HCT116 (cell line): ENCODE measurements at regions not wholly inside any gene's neighbourhood (a gene's known extent, or its start where the extent isn't known, plus 50 kb on each side); places are given as distances from the start of the nearest gene placed in this dataset.

Experiments
- ATAC-seq: fragments of 200-7000 bp; cut with Tn5 transposase; 2 replicates; pipeline ENCODE4 v1.9.1; 2020; ENCODE audit warnings: mild to moderate bottlenecking, moderate library complexity
- BruUV-seq: library from RNA; stranded (reverse); fragments of 400-500 nt; replicated peaks from 2 replicates; lab custom pipeline; 2021; lab: Mats Ljungman, UMichigan
- CTCF ChIA-PET: fragments of 300-600 bp; sonication (Branson Sonifier 250); formaldehyde crosslinking; loops from one replicate; lab custom pipeline; 2021; ENCODE audit warnings: antibody characterized with exemption; lab: Charles Lee
- POLR2A ChIA-PET: fragments of 300-600, 350-600 bp; sonication (Branson Sonifier 250); formaldehyde crosslinking; loops from one replicate; lab custom pipeline; 2021; ENCODE audit warnings: antibody characterized with exemption; lab: Charles Lee
- RAD21 ChIA-PET, 2 experiments: fragments of 300-600 bp; sonication (Branson Sonifier 250); formaldehyde crosslinking; loops; one replicate each; lab custom pipeline; 2023; ENCODE audit warnings: low total read pairs in 2 of 2; ENCODE audit not compliant: uncharacterized antibody in 2 of 2, unreplicated experiment in 2 of 2, low non-redundant PET in 1 of 2; lab: Charles Lee
- DNase-seq: peaks from one replicate; pipeline ENCODE4 v3.0.0-alpha.2; 2010; ENCODE audit warnings: low read depth, low spot score
- H2AFZ ChIP-seq: fragments of 200-600 bp; shearing (Covaris generic), sonication (generic); 2 replicates; pipeline ENCODE4 v1.6.1; 2017; ENCODE audit warnings: low read depth, mixed run types, mixed read lengths, antibody characterized with exemption, low read length; ENCODE audit not compliant: poor library complexity, severe bottlenecking
- H3K27ac ChIP-seq: 2 replicates; pipeline ENCODE4 v1.5.1; 2012; ENCODE audit warnings: low read depth, low read length
- H3K27me3 ChIP-seq: fragments of 200-600 bp; sonication (generic); 2 replicates; pipeline ENCODE4 v1.6.1; 2016; ENCODE audit warnings: mixed run types, low read length, mixed read lengths; ENCODE audit not compliant: insufficient read depth
- H3K36me3 ChIP-seq, 2 experiments: fragments of 200-500 bp in 1 of 2; fragments of 200-600 bp in 1 of 2; sonication (Bioruptor generic) in 1 of 2; sonication (generic) in 1 of 2; 2 replicates each; pipeline versions ENCODE4 v1.5.1 to v1.6.1; 2014 to 2016; ENCODE audit warnings: low read length in 2 of 2, inconsistent platforms in 1 of 2, mixed read lengths in 1 of 2, mixed run types in 1 of 2; ENCODE audit not compliant: insufficient read depth in 2 of 2, control insufficient read depth in 1 of 2
- H3K4me1 ChIP-seq, 2 experiments: fragments of 200-600 bp in 1 of 2; sonication (generic) in 1 of 2; 2 replicates each; pipeline versions ENCODE4 v1.5.1 to v1.6.1; 2012 to 2017; ENCODE audit warnings: low read length in 2 of 2, inconsistent platforms in 1 of 2, mild to moderate bottlenecking in 1 of 2, mixed read lengths in 1 of 2, mixed run types in 1 of 2, moderate library complexity in 1 of 2; ENCODE audit not compliant: insufficient read depth in 2 of 2, control insufficient read depth in 1 of 2
- H3K4me2 ChIP-seq: fragments of 200-600 bp; sonication (generic); 2 replicates; pipeline ENCODE4 v1.6.1; 2017; ENCODE audit warnings: mixed run types, low read length, mixed read lengths
- H3K4me3 ChIP-seq, 2 experiments: fragments of 200-600 bp in 1 of 2; sonication (generic) in 1 of 2; replicated peaks in 1 of 2; 2 replicates each; pipeline ENCODE4 v1.5.1; 2011 to 2016; ENCODE audit warnings: low read length in 2 of 2, control low read depth in 1 of 2, low read depth in 1 of 2, mild to moderate bottlenecking in 1 of 2, mixed read lengths in 1 of 2, mixed run types in 1 of 2
- H3K79me2 ChIP-seq: fragments of 200-600 bp; sonication (generic); 2 replicates; pipeline ENCODE4 v1.6.1; 2017; ENCODE audit warnings: mild to moderate bottlenecking, mixed run types, low read length, moderate library complexity, mixed read lengths; ENCODE audit not compliant: insufficient read depth
- H3K9ac ChIP-seq: fragments of 200-600 bp; sonication (generic); 2 replicates; pipeline ENCODE4 v1.6.1; 2016; ENCODE audit warnings: low read length, mixed read lengths
- H3K9me2 ChIP-seq: fragments of 200-600 bp; sonication (generic), shearing (Covaris generic); 2 replicates; pipeline ENCODE4 v1.6.1; 2017; ENCODE audit warnings: mixed run types, mild to moderate bottlenecking, moderate library complexity; ENCODE audit not compliant: insufficient read depth
- H3K9me3 ChIP-seq, 2 experiments: fragments of 200-500 bp in 1 of 2; fragments of 200-600 bp in 1 of 2; sonication (Bioruptor generic) in 1 of 2; sonication (generic) in 1 of 2; 2 replicates each; pipeline ENCODE4 v1.6.1; 2014 to 2017; ENCODE audit warnings: low read length in 2 of 2, mixed read lengths in 2 of 2, inconsistent platforms in 1 of 2, low read depth in 1 of 2, mild to moderate bottlenecking in 1 of 2, mixed run types in 1 of 2, moderate library complexity in 1 of 2; ENCODE audit not compliant: control insufficient read depth in 1 of 2, insufficient read depth in 1 of 2
- H4K20me1 ChIP-seq: fragments of 200-600 bp; sonication (generic), shearing (Covaris generic); 2 replicates; pipeline ENCODE4 v1.6.1; 2017; ENCODE audit warnings: mixed run types, mild to moderate bottlenecking, moderate library complexity; ENCODE audit not compliant: insufficient read depth
- CBX3 ChIP-seq: IDR thresholded peaks from 2 replicates; pipeline ENCODE4 v1.6.1; 2012; ENCODE audit warnings: low read depth
- EGR1 ChIP-seq: IDR thresholded peaks from 2 replicates; pipeline ENCODE4 v1.6.1; 2012; ENCODE audit warnings: low read depth
- ELF1 ChIP-seq: IDR thresholded peaks from 2 replicates; pipeline ENCODE4 v1.6.1; 2012; ENCODE audit warnings: low read depth, borderline replicate concordance
- EZH2 ChIP-seq: fragments of 200-600 bp; sonication (generic); IDR thresholded peaks from 2 replicates; pipeline ENCODE4 v1.6.1; 2017; ENCODE audit warnings: antibody characterized with exemption, mixed run types
- EZH2phosphoT487 ChIP-seq: fragments of 200-600 bp; IDR thresholded peaks from 2 replicates; pipeline ENCODE4 v1.6.1; 2018; ENCODE audit warnings: antibody characterized with exemption, borderline replicate concordance
- FOSL1 ChIP-seq: IDR thresholded peaks from 2 replicates; pipeline ENCODE4 v1.6.1; 2012; ENCODE audit warnings: low read depth
- JUND ChIP-seq: IDR thresholded peaks from 2 replicates; pipeline ENCODE4 v1.6.1; 2012
- SIN3A ChIP-seq: IDR thresholded peaks from 2 replicates; pipeline ENCODE4 v1.6.1; 2012; ENCODE audit warnings: low read depth
- SRF ChIP-seq: IDR thresholded peaks from 2 replicates; pipeline ENCODE4 v1.6.1; 2012; ENCODE audit warnings: low read depth
- TCF7L2 ChIP-seq: IDR thresholded peaks from 2 replicates; pipeline ENCODE4 v1.7.0; 2011; ENCODE audit warnings: borderline replicate concordance, inconsistent platforms; ENCODE audit not compliant: insufficient read depth, insufficient read length; ENCODE audit errors: extremely low read depth
- YY1 ChIP-seq: IDR thresholded peaks from 2 replicates; pipeline ENCODE4 v1.6.1; 2011; ENCODE audit warnings: low read length, low read depth, moderate library complexity, mild to moderate bottlenecking; ENCODE audit not compliant: insufficient replicate concordance; ENCODE audit errors: extremely low read depth
- ZFX ChIP-seq: fragments of 450-650 bp; IDR thresholded peaks from 2 replicates; pipeline ENCODE4 v1.6.1; 2017
- ZNF274 ChIP-seq: fragments of 200-500 bp; sonication (Bioruptor generic); IDR thresholded peaks from 2 replicates; pipeline ENCODE4 v1.6.1; 2014; ENCODE audit warnings: mild to moderate bottlenecking, low read depth, low read length, inconsistent platforms
- intact Hi-C: fragments of 100-400 bp; cut with micrococcal nuclease; formaldehyde crosslinking; loops from 2 replicates; pipeline ENCODE4 v1.10.0; 2022
- TF ChIP-seq, protein P1 (sequence below): IDR thresholded peaks from 2 replicates; pipeline ENCODE4 v1.6.1; 2012; ENCODE audit warnings: low read depth
- TF ChIP-seq, protein P2 (sequence below): IDR thresholded peaks from 2 replicates; pipeline ENCODE4 v1.6.1; 2012
- TF ChIP-seq, protein P3 (sequence below): IDR thresholded peaks from 2 replicates; pipeline ENCODE4 v1.6.1; 2012
- TF ChIP-seq, protein P4 (sequence below), 3 experiments: fragments of 200-600 bp in 1 of 3; sonication (generic) in 1 of 3; IDR thresholded peaks in 2 of 3; conservative IDR thresholded peaks in 1 of 3; 2 replicates each; pipeline ENCODE4 v1.5.1; 2012 to 2017; ENCODE audit warnings: low read depth in 2 of 3, low read length in 2 of 3, antibody characterized with exemption in 1 of 3, borderline replicate concordance in 1 of 3, control low read depth in 1 of 3, mild to moderate bottlenecking in 1 of 3, mixed read lengths in 1 of 3, mixed run types in 1 of 3, moderate library complexity in 1 of 3; ENCODE audit not compliant: insufficient read depth in 1 of 3

DNA sequence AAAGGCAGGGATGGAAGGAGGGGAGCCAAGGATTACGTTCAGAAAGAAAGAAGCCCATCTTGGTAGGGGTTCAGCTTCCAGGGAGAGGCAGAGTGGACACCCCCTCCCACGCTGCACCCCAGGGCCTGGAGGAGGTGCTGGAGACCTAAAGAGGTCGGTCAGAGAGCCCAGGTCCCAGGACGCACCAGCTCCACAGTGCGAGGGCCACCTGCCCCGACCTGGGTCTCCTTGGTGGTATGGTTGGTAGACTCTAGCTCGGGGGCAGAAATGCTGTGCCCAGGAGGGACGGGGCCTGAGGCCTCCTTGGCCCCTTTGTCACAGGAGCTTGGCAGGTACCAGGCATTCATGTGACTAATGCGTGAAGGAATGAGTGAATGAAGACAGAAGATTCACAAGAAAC, 87.1 kb upstream of the RAB6C start:
- RAD21 ChIA-PET, result no interaction called here

More for the DNA sequence above, 87.1 kb upstream of the RAB6C start:
- H3K79me2 ChIP-seq, result no peaks in the 10 kb centered on the region
- no peaks in the 10 kb centered on the region for H3K9me2 ChIP-seq
- H3K9me3 ChIP-seq, result no peaks in the 10 kb centered on the region
- H3K27ac ChIP-seq, result no peak overlapping the region
- TF ChIP-seq EZH2phosphoT487, result no peak
- no peak for TF ChIP-seq EGR1
- no peak for TF ChIP-seq ZFX
- TF ChIP-seq, protein P1, sequence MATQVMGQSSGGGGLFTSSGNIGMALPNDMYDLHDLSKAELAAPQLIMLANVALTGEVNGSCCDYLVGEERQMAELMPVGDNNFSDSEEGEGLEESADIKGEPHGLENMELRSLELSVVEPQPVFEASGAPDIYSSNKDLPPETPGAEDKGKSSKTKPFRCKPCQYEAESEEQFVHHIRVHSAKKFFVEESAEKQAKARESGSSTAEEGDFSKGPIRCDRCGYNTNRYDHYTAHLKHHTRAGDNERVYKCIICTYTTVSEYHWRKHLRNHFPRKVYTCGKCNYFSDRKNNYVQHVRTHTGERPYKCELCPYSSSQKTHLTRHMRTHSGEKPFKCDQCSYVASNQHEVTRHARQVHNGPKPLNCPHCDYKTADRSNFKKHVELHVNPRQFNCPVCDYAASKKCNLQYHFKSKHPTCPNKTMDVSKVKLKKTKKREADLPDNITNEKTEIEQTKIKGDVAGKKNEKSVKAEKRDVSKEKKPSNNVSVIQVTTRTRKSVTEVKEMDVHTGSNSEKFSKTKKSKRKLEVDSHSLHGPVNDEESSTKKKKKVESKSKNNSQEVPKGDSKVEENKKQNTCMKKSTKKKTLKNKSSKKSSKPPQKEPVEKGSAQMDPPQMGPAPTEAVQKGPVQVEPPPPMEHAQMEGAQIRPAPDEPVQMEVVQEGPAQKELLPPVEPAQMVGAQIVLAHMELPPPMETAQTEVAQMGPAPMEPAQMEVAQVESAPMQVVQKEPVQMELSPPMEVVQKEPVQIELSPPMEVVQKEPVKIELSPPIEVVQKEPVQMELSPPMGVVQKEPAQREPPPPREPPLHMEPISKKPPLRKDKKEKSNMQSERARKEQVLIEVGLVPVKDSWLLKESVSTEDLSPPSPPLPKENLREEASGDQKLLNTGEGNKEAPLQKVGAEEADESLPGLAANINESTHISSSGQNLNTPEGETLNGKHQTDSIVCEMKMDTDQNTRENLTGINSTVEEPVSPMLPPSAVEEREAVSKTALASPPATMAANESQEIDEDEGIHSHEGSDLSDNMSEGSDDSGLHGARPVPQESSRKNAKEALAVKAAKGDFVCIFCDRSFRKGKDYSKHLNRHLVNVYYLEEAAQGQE, result no peak
- TF ChIP-seq FOSL1, result no peak
- TF ChIP-seq CBX3, result no peak
- TF ChIP-seq, protein P2, sequence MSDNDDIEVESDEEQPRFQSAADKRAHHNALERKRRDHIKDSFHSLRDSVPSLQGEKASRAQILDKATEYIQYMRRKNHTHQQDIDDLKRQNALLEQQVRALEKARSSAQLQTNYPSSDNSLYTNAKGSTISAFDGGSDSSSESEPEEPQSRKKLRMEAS, result no peak
- TF ChIP-seq, protein P3, sequence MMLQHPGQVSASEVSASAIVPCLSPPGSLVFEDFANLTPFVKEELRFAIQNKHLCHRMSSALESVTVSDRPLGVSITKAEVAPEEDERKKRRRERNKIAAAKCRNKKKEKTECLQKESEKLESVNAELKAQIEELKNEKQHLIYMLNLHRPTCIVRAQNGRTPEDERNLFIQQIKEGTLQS, result no peak
- no peak for TF ChIP-seq JUND
- no peak for TF ChIP-seq TCF7L2
- no peak for TF ChIP-seq EZH2
- no peak for TF ChIP-seq ZNF274
- TF ChIP-seq SIN3A, result no peak
- no peak for TF ChIP-seq SRF
- TF ChIP-seq ELF1, result no peak
- TF ChIP-seq, protein P4, sequence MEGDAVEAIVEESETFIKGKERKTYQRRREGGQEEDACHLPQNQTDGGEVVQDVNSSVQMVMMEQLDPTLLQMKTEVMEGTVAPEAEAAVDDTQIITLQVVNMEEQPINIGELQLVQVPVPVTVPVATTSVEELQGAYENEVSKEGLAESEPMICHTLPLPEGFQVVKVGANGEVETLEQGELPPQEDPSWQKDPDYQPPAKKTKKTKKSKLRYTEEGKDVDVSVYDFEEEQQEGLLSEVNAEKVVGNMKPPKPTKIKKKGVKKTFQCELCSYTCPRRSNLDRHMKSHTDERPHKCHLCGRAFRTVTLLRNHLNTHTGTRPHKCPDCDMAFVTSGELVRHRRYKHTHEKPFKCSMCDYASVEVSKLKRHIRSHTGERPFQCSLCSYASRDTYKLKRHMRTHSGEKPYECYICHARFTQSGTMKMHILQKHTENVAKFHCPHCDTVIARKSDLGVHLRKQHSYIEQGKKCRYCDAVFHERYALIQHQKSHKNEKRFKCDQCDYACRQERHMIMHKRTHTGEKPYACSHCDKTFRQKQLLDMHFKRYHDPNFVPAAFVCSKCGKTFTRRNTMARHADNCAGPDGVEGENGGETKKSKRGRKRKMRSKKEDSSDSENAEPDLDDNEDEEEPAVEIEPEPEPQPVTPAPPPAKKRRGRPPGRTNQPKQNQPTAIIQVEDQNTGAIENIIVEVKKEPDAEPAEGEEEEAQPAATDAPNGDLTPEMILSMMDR (IDR thresholded peaks at IDR 0.05 in 2 of 3, conservative IDR thresholded peaks at IDR 0.05 in 1 of 3; ENCODE audit: borderline replicate concordance in 1 of 3, insufficient read depth in 1 of 3, low read depth in 2 of 3, low read length in 2 of 3), result no peak
- no peak for TF ChIP-seq YY1
- ATAC-seq (no peak), DNase-seq (no peak)
- no peak overlapping the region for H3K4me2 ChIP-seq
- H3K9ac ChIP-seq, result no peak overlapping the region
- CTCF ChIA-PET, result no interaction called here
- no peaks in the 10 kb centered on the region for H3K4me1 ChIP-seq
- H3K36me3 ChIP-seq, result no peaks in the 10 kb centered on the region
- no TSS peak for BruUV-seq
- POLR2A ChIA-PET, result no interaction called here
- H3K4me3 ChIP-seq, result no peak overlapping the region
- intact Hi-C loops, result no loop called here
- H4K20me1 ChIP-seq, result no peaks in the 10 kb centered on the region
- H2AFZ ChIP-seq, result no peak overlapping the region
- peaks cover 57% of the 10 kb centered on the region for H3K27me3 ChIP-seq
